SKM-1 treated with dmso at 0.1 percent for 144 hours (cell line): ENCODE measurements at regions not wholly inside any gene's neighbourhood (a gene's known extent, or its start where the extent isn't known, plus 50 kb on each side); places are given as distances from the start of the nearest gene placed in this dataset.

Source experiments
- DNase-seq: peaks from one replicate; lab custom pipeline; 2025; ENCODE audit not compliant: unreplicated experiment; lab: John Stamatoyannopoulos, UW

- no peak for DNase-seq
These were observed 156.9 kb downstream of the USP12 start for GRCh38 chr13:27014406-27015359.

GRCh38 chr13:27012482-27013197, 159.0 kb downstream of the USP12 start:
- no peak for DNase-seq

- DNase-seq = no peak
These were observed 159.9 kb downstream of the USP12 start for GRCh38 chr13:27011661-27012060.

DNA sequence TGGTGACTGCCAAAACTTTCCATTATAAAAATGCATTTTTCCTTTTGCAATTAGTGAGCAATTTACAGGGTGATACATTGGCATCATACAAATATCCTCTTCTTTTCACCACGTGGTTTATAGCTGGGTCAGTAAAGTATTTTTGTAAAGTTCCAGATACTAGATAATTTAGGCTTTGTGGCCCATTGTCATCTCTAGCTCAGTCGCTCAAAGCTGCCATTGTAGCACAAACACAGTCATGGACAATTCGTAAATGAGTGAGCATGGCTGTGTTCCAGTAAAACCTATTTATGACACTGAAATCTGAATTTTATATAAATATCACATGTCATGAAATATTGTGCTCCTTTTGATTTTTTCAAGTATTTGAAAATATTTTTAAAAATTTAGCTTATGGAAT, 162.9 kb downstream of the USP12 start:
- no peak for DNase-seq

DNA sequence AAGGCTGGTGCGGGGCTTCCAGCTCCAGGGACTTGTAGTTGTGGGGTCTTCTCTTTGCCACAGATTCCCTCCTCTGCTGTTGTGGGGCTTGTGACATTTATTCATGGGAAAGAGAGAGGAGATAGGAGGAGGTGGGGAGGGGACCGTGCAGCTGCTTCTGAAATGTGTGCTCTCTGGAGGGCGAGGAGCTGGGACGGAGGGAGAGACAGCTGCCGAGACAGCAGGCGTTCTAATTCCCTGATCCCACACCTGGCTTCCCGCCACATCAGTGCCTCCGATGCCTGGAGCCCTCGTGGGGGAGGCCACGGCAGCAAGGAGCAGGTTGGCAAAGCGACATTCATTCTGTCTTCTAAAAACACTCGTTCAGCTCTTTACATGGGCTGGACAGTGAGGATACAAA, 164.4 kb downstream of the USP12 start:
- no peak for DNase-seq

DNA sequence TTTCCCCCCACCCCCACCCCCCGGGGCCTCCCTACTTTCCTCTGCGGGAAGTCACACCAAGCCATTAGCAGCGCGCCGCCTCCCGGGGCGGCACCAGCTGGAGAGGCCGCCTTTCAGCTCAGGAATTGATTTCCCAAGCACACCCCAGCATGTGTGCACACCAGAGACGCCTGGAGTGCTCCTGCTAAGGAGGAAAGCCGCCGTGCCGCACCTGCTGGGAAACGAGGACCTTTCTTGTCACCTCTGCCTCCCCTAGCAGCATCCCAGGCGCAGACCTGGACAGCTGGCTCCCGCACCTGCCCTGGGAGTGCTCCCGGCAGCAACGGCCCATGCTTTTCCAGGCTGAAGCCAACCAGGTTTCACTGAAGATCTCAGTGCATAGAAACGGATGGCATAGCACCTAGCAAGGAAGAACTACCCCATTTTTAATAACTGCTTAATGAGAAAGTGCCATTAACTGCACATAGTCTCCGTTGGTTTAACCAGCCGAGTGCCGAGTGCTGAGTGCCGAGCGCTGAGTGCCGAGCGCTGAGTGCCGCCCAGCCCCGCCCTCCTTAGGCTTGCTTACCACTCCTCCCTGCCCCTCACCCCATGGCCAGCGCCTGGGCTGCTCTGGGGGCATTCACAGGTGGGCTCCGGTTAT, 165.0 kb downstream of the USP12 start:
- no peak for DNase-seq

- no peak for DNase-seq
These were observed 165.6 kb downstream of the USP12 start for GRCh38 chr13:27005976-27006518.

DNA sequence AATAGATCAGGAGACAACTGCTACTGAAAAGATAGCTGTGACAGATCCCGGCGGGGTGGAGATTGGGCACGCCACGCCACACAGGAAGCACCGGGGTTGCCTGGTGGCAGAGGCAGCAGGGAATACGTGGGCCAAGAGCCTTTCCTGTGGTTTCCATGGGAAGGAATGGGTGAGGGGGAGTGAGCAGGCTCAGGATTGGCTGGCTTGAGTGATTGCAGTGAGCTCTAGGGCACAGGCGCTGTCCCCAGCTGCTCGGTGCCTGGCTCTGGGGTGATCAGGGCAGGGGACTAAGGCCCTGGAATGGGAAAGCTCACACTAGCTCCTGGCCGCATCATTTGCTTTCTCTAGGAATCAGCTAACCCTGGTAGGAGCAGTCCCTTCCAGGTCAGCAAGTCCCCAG, 166.1 kb downstream of the USP12 start:
- DNase-seq = no peak

GRCh38 chr13:27004866-27005265, 166.7 kb downstream of the USP12 start:
- DNase-seq = no peak

DNA sequence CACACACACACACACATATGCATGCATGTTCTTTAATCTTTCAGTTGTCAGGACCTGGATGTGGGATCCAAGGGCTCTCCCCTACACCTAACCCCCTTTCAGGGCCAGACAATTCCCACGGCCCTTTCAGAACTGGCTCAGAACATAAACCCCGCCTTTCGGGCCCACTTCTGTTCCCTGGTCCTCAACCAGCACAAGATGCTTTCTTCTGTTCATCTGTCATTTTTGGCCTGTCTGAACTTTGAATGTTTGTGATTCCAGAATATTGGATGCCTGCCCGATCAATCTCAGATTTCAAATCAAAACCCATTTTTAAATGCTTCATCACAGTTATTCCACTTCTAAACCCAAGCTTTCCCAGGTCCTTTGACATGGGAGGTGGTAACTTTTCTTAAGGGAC, 167.3 kb downstream of the USP12 start:
- no peak for DNase-seq

DNA sequence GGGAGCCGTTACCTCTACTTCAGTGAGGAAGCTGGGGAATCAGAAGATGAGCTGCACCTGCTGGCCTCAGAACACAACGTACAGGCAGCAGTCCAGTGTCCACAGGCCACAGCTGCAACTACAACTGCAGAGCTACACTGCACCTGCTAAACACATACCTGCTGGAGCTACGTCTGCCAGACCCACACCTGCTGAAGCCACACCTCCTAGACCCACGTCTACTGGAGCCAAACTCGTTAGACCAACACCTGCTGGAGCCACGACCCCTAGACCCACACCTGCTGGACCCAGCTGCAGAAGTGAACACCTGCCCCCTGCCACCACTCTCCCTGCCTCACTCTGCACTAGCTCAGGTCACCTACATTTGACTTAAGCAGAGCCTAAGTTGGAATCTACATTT, 169.9 kb downstream of the USP12 start:
- no peak for DNase-seq

DNA sequence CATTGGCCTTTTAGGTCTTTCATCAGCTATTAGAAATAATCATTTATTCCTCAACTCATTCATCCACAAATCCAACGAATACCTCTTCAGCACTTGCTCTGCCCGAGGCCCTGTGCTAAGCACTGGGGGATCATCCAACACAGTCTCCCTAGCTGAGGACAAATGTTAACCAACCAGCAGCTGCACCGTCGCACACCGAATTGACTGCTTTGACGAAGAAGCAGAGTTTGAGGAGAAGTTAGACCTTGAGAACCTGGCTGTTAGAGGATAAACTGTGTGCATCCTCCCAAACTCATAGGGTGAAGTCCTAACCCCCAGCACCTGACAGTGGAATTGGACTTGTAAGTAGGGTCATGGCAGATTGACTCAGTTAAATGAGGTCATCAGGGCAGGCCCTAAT, 170.9 kb downstream of the USP12 start:
- DNase-seq = no peak

GRCh38 chr13:26999499-26999898, 172.1 kb downstream of the USP12 start:
- DNase-seq = no peak

DNA sequence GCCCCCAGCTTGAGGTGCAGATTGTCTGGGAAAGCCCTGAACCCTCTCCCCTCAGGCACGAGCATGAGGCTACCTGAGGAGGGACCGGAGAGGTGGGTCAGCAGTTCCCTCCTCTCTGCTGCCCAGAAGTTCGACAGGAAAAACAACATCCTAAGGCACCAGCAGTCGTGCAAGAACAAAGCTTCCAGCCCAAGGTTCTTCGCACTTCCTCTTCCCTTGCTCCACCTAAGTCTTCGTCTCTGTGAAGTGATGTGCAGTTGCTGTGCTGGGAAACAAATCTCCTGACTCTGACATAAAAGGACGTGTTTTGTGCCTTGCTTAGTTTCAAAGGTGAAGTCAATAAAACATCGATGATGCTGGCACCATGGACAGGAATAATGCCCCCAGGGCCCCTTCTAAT, 173.3 kb downstream of the USP12 start:
- no peak for DNase-seq

GRCh38 chr13:26996965-26997752, 174.5 kb downstream of the USP12 start:
- no peak for DNase-seq

DNA sequence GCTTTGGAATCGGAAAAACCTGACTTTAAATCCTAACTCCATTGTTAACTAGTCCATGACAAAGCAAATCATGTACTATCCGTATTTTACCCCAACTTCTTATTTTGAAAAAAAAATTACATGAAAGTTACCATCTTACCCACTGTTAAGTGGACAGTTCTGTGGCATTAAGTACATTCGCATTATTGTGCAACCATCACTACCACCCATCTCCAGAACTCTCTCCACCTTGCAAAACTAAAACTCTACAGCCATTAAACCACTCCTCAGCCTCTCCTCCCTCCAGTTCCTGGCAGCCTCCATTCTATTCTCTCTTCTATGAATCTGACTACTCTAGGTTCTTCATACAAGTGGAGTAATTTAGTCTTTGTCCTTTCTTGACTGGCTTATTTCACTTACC, 176.5 kb downstream of the USP12 start:
- DNase-seq = no peak

DNA sequence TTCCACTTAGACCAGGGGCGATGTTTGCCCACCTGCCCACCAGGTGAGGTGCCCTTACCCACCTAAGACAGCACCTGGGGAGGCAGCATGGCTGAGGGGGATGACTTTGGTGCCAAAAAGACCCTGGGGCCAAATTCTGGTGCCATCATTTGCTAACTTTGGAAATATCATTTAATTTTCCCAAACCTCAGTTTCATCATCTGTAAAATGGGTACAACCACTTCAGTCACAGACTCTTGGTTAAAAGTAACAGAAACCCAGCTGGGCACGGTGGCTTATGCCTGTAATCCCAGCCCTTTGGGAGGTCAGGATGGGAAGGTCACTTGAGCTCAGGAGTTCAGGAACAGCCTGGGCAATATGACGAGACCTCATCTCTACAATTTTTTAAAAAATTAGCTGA, 177.8 kb downstream of the USP12 start:
- DNase-seq = no peak

GRCh38 chr13:26992951-26993719, 178.5 kb downstream of the USP12 start:
- DNase-seq = no peak

- no peak for DNase-seq
These were observed 180.0 kb downstream of the USP12 start for GRCh38 chr13:26991508-26992181.
